Activated CD4-positive, alpha-beta T cell treated with anti-CD3 and anti-CD28 coated beads for 4 hours (primary cell): ENCODE measurements at regions not wholly inside any gene's neighbourhood (a gene's known extent, or its start where the extent isn't known, plus 50 kb on each side); places are given as distances from the start of the nearest gene placed in this dataset.
"Not testable (repeated sequence)": the region's sequence is repeated elsewhere in the genome, so short reads cannot be mapped to it uniquely, and the experiment has no call there.

ENCODE experiments used
- DNase-seq, 2 donors: peaks; one replicate each; pipeline ENCODE4 v3.0.0-alpha.2; 2020

GRCh38 chr6:137395316-137395715 lies 98.9 kb downstream of the OLIG3 start:
- no peak for DNase-seq

- DNase-seq = no peak
These were observed 103.0 kb downstream of the OLIG3 start for GRCh38 chr6:137391061-137391814.

- DNase-seq = no peak
These were observed 103.9 kb downstream of the OLIG3 start for GRCh38 chr6:137390334-137390733.

GRCh38 chr6:137389150-137389704 lies 105.0 kb downstream of the OLIG3 start:
- DNase-seq = peak; percentile 72 to 78

- no peak for DNase-seq
These were observed 107.0 kb downstream of the OLIG3 start for GRCh38 chr6:137387096-137387764.

DNA sequence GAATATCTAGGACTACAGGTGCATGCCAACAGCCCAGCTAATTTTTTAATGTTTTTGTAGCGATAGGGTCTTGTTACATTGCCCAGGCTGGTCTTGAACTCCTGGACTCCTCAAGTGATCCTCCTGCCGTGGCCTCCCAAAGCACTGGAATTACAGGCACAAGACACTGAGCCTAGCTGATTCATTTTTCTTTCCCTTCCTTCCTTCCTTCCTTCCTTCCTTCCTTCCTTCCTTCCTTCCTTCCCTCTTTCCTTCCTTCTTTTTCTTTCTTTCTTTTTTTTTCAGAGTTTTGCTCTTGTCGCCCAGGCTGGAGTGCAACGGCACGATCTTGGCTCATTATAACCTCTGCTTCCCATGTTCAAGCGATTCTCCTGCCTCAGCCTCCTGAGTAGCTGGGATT lies 110.9 kb downstream of the OLIG3 start:
- DNase-seq = not testable (repeated sequence)

- DNase-seq = no peak
These were observed 116.2 kb downstream of the OLIG3 start for GRCh38 chr6:137378090-137378369.

- no peak for DNase-seq
These were observed 120.9 kb downstream of the OLIG3 start for GRCh38 chr6:137373296-137373695.

DNA sequence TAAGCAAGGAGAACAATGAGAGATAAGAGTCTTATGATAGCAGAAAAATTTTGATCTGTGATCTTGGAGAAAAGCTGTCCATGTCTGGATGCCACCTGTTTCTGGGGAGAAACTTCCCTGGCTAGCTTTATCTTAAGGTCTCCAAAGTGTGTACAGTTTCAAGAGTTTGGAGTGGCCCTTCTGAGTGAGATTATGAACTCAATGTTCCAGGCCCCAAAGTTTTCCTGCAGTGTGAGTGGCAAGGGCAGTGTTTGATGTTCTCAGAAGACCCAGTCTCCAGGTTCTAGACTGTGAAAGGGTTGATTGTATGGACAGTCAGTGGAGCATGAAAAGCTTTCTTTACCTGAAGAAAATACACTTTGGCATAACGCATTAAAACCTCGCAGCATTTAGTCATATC lies 121.7 kb downstream of the OLIG3 start:
- DNase-seq = no peak

DNA sequence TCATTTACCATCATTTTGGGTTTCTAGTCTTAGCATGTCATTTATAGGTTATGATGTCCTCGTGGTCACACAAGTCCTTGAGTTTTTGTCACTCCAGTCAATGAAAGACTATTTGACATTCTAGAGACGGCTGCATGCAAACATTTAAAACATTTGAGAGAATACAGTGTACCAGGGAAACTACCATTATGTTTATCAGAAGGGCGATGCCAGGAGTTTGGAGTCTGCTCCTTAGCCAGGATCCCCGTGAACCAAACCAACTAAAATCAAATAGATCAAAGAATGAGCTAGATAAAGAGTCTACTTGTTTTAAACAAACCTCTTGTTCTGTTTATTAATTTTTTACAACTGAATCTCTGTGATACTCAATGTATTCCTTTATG lies 122.6 kb downstream of the OLIG3 start:
- no peak for DNase-seq

DNA sequence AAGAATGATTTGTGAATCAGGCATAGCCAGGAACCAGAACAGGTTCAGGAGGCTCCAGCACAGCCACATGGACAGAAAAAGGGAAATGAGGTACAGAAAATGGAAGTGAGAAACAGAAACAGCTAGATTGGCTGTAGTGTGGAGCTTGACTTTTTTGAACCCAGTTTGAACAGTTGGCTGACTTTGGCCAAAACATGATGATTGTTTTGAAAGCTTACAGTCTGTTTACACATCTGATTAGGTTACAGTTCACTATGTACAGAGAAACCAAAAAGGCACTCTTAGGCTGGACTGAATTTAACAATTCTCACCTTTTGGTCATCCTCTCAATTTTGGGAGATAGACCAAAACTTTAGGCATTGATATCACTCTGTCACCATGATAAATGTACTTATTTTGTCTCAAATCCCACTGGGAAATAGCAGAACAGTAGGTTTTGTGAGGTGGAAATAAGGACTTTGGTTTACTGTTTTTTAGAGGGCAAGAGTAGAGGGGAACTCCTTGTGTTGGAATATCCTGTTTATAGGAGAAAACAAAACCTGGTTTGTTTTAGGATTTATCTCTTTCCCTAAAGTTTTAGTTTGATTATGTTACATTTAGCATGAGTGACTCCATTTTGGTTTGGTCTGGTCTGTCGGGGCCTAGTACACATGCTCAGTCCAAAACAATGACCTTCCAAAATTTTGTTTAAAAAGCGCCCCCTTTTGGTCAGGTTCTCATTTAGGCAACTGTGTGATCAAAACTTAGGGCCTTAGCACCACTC lies 123.1 kb downstream of the OLIG3 start:
- no peak for DNase-seq

GRCh38 chr6:137369136-137369535 lies 125.1 kb downstream of the OLIG3 start:
- DNase-seq = no peak

DNA sequence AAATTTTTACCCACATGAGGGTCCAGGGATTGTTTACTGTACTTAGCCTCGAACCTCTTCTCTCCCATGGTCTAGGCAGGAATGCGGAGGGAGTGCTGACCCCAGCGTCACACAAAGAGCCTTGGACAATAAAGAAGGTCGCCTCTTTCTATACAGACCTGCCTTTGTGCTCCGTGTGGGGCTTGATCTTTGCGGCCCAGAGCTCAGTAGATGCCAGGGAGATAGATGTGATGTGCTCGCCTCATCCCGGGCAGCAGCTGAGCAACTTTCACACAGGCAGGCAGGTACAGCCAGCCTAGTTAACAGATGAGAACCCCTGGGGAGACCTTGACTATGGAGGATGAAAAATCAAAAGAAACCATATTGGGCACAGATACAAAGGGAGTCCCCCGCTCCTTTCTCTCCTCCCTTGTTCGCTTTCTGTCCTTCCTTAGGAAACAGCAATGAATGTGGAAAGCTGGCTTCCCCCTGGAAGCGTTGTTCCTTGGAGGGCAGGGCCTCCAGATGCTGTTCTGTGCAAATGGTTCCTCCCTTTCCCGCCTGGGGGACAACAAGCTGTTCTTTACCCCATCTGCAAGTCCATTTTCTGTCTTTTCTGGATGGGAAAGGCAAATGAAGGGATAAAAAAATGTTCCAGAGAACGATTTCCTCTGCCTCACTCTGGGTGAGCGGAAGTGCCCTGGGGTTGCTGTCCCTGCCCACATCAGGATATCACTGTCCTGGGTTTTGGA lies 128.3 kb downstream of the OLIG3 start:
- no peak for DNase-seq

DNA sequence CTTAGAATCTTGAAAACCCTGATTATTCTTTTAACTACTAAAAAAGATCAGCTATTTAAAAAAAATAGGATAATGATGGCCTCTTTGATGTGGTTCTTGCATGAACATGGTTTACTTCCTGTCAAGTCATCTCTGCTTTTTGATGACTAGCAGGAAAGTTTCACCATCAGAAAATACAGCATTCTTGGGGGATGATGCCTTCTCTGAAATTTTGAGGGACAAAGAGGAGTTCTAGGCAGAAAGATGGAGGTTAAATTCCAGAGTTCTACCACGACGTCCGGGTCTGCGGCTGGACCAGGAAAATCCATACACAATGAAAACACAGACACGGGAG lies 130.4 kb downstream of the OLIG3 start:
- no peak for DNase-seq

DNA sequence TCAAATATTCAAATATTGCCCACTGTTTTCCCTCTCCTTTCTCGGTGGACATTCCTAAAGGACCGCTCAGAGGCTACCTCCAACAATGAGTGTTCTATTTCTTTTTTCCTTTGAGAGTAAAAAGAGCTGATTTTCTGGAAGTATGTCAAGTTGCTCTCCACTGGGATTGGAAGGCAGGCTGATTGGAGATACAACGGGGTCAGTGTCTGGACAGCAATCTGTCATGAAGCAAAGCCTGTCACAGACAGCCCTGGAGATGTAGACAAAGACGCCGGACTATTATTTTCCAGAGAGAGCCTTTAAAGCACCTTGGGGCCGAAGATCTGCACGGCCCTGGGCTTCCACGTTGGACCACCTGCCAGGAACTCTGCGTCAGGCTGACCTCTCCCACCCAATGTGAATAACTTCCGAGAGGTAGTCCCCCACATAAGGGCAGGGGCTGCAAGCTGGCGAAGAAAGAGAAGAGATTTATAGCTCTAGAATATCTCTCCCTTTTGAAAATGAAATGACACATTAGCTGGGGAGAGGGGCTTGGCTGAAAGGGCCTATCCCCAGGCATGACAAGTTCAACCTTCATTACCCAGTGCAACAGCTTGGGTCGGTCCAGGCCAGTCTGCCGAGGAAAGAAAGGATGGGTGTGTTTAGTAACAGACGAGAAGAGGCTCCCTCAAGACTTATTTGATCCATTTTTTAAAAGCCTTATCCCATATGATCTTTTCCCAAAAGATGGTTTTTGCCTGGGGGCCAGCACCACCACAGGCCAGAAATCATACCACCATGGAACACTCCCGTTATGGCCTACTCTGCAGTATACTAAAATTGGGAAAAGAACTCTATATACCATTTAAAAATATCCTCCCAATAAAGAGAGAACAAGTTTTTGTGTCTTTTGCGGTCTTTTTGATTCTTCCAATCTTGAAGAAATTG lies 131.1 kb downstream of the OLIG3 start:
- no peak for DNase-seq

GRCh38 chr6:137361701-137362100 lies 132.5 kb downstream of the OLIG3 start:
- no peak for DNase-seq

- DNase-seq = no peak
These were observed 135.9 kb downstream of the OLIG3 start for GRCh38 chr6:137358273-137358672.

DNA sequence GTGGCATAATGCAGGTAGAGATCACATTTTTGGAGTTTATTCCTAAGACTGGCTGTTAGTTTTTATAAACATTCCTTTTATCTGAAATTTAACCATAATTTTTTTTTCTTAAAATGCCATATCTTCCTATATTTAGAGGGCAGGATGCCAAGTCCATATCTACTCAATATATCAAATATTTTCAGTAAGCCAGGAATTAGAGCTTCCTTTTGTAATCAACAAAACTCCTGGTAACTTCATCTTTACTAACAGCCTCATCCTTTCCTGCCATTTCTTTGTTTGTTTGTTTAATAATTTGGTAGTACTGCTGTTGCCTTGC lies 136.3 kb downstream of the OLIG3 start:
- no peak for DNase-seq

- DNase-seq = no peak
These were observed 136.8 kb downstream of the OLIG3 start for GRCh38 chr6:137357263-137357947.

DNA sequence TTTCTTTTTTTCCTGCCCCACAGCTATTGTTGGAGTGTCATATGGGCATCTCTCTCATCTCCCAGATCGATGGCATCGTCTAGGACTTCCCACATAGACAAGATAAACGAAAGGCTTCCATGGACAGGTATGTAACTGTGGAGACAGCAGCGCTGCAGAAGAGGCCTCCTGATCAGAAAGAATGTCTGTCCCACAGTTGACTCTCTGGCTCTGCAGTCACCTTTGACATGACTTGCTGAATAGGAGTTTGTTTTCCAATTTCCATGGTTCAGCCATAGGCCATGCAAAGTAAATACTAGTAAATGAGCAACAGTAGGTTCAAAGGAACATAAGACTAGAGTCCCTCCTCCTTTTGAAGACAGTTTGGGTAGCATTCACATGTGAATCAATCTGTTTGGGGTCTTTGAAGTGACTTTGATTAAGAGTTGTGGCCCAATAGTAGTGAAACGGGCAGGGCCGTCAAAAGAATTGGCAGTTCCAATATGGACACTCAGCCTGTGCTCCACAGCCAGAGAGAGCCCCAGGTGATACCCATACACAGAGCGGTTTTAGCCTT lies 134.7 kb upstream of the IFNGR1 start:
- DNase-seq = no peak

- no peak for DNase-seq
These were observed 134.2 kb upstream of the IFNGR1 start for GRCh38 chr6:137353346-137353745.
